HepG2 (cell line): ENCODE measurements at regions not wholly inside any gene's neighbourhood (a gene's known extent, or its start where the extent isn't known, plus 50 kb on each side); places are given as distances from the start of the nearest gene placed in this dataset.

Experiments
- ATAC-seq: fragments of 200-7000 bp; cut with Tn5 transposase; 3 replicates; pipeline ENCODE4 v1.9.1; 2020; ENCODE audit warnings: mild to moderate bottlenecking, moderate library complexity
- BruUV-seq: library from RNA; stranded (reverse); fragments of 400-500 nt; replicated peaks from 2 replicates; lab custom pipeline; 2021; lab: Mats Ljungman, UMichigan
- CTCF ChIA-PET: fragments of 300-600 bp; formaldehyde crosslinking; extraction: SDS; loops from one replicate; lab custom pipeline; 2021; ENCODE audit warnings: low total read pairs, inconsistent platforms, low intra/inter-chr PET ratio; lab: Yijun Ruan, JAX
- POLR2A ChIA-PET: fragments of 350-600 bp; sonication (Branson Sonifier 250); formaldehyde crosslinking; loops from one replicate; lab custom pipeline; 2020; ENCODE audit warnings: antibody characterized with exemption, inconsistent platforms; lab: Yijun Ruan, JAX
- DNase-seq: peaks from one replicate; pipeline ENCODE4 v3.0.0-alpha.2; 2015; ENCODE audit warnings: low spot score
- FAIRE-seq: peaks from 3 replicates; lab custom pipeline; 2011; peaks lifted over from hg19 to GRCh38; lab: Jason Lieb, UNC
- H2AFZ ChIP-seq: one replicate; pipeline ENCODE4 v1.6.1; 2011; ENCODE audit warnings: low read length, inconsistent platforms
- H3K27ac ChIP-seq: fragments of 300-600 bp; 3 replicates; pipeline ENCODE4 v1.8.0; 2011; ENCODE audit warnings: mixed run types, mild to moderate bottlenecking, mixed read lengths, low read length, inconsistent platforms; ENCODE audit not compliant: insufficient read depth; ENCODE audit errors: extremely low read length
- H3K27me3 ChIP-seq, 2 experiments: fragments of 200-600 bp in 1 of 2; 2 replicates in 1 of 2; 3 replicates in 1 of 2; pipeline versions ENCODE4 v1.6.0 to v1.8.0; 2011; ENCODE audit warnings: low read length in 2 of 2, mild to moderate bottlenecking in 2 of 2, moderate library complexity in 2 of 2, inconsistent platforms in 1 of 2; ENCODE audit not compliant: insufficient read depth in 2 of 2, control insufficient read depth in 1 of 2
- H3K36me3 ChIP-seq, 2 experiments: fragments of 200-600 bp in 1 of 2; replicated peaks in 1 of 2; 2 replicates in 1 of 2; 3 replicates in 1 of 2; pipeline versions ENCODE4 v1.5.1 to v1.8.0; 2011; ENCODE audit warnings: low read length in 2 of 2, inconsistent platforms in 1 of 2; ENCODE audit not compliant: insufficient read depth in 2 of 2, control insufficient read depth in 1 of 2
- H3K4me1 ChIP-seq: 2 replicates; pipeline ENCODE4 v1.5.1; 2012; ENCODE audit warnings: low read length, inconsistent platforms; ENCODE audit not compliant: insufficient read depth
- H3K4me2 ChIP-seq: 2 replicates; pipeline ENCODE4 v1.6.0; 2011; ENCODE audit warnings: low read depth, low read length, inconsistent platforms
- H3K4me3 ChIP-seq, 3 experiments: fragments of 200-600 bp in 1 of 3; sonication (generic), shearing (Covaris generic) in 1 of 3; replicated peaks in 1 of 3; 2 replicates each; pipeline ENCODE4 v1.5.1; 2011 to 2016; ENCODE audit warnings: low read length in 3 of 3, inconsistent platforms in 2 of 3, low read depth in 2 of 3, mild to moderate bottlenecking in 2 of 3, control low read depth in 1 of 3, mixed read lengths in 1 of 3; ENCODE audit not compliant: insufficient read depth in 1 of 3
- H3K79me2 ChIP-seq: one replicate; pipeline ENCODE4 v1.6.1; 2011; ENCODE audit warnings: low read length, inconsistent platforms; ENCODE audit not compliant: insufficient read depth
- H3K9ac ChIP-seq: 2 replicates; pipeline ENCODE4 v1.6.0; 2011; ENCODE audit warnings: mild to moderate bottlenecking, low read depth, low read length, inconsistent platforms; ENCODE audit not compliant: insufficient read depth
- H3K9me3 ChIP-seq: 2 replicates; pipeline ENCODE4 v1.5.1; 2012; ENCODE audit warnings: mild to moderate bottlenecking, low read length
- H4K20me1 ChIP-seq: 2 replicates; pipeline ENCODE4 v1.6.0; 2011; ENCODE audit warnings: inconsistent platforms, mild to moderate bottlenecking, low read length, moderate library complexity; ENCODE audit not compliant: insufficient read depth
- FOXO1 ChIP-seq: sonication (generic); formaldehyde crosslinking; IDR thresholded peaks from 2 replicates; pipeline ENCODE4 v1.4.0; 2020; ENCODE audit warnings: missing genetic modification reagents
- MAFK ChIP-seq, 2 experiments: IDR thresholded peaks in 1 of 2; conservative IDR thresholded peaks in 1 of 2; 2 replicates each; pipeline ENCODE4 v1.6.1; 2011; ENCODE audit warnings: improper control_type of control experiment in 2 of 2, low read length in 2 of 2
- MBNL3 ChIP-seq: fragments of 250-450 bp; sonication (Bioruptor Pico); conservative IDR thresholded peaks from 2 replicates; pipeline ENCODE4 v1.8.0; 2022; ENCODE audit warnings: mild to moderate bottlenecking, inconsistent platforms
- NONO ChIP-seq, 2 experiments: fragments of 450-650 bp in 1 of 2; sonication (generic) in 1 of 2; formaldehyde crosslinking in 1 of 2; IDR thresholded peaks in 1 of 2; conservative IDR thresholded peaks in 1 of 2; 2 replicates each; pipeline versions ENCODE4 v1.6.1 to v1.8.0; 2017 to 2022; ENCODE audit warnings: mild to moderate bottlenecking in 1 of 2, missing genetic modification reagents in 1 of 2, moderate library complexity in 1 of 2
- PAWR ChIP-seq: sonication (generic); formaldehyde crosslinking; IDR thresholded peaks from 2 replicates; pipeline ENCODE4 v1.4.0; 2020; ENCODE audit warnings: missing genetic modification reagents, mild to moderate bottlenecking, borderline replicate concordance
- RNF2 ChIP-seq: fragments of 450-650 bp; conservative IDR thresholded peaks from 2 replicates; pipeline ENCODE4 v1.6.1; 2016; ENCODE audit warnings: low read depth
- SAP130 ChIP-seq: IDR thresholded peaks from 2 replicates; pipeline ENCODE4 v1.6.1; 2016; ENCODE audit warnings: low read depth
- SOX6 ChIP-seq, 2 experiments: fragments of 450-650 bp in 1 of 2; sonication (generic) in 1 of 2; formaldehyde crosslinking in 1 of 2; IDR thresholded peaks; 2 replicates each; pipeline versions ENCODE4 v1.4.0 to v1.6.1; 2017 to 2020; ENCODE audit warnings: antibody characterized with exemption in 1 of 2, mild to moderate bottlenecking in 1 of 2, missing genetic modification reagents in 1 of 2
- ZNF326 ChIP-seq: sonication (generic); formaldehyde crosslinking; IDR thresholded peaks from 2 replicates; pipeline ENCODE4 v1.4.0; 2020; ENCODE audit warnings: missing genetic modification reagents, borderline replicate concordance
- ZNF367 ChIP-seq: sonication (generic); formaldehyde crosslinking; IDR thresholded peaks from 2 replicates; pipeline ENCODE4 v1.4.0; 2020; ENCODE audit warnings: missing genetic modification reagents, borderline replicate concordance
- ZNF605 ChIP-seq: sonication (generic); formaldehyde crosslinking; IDR thresholded peaks from 2 replicates; pipeline ENCODE4 v1.8.0; 2022; ENCODE audit warnings: mild to moderate bottlenecking, missing genetic modification reagents
- WGBS: methylation state at CpG from one replicate; pipeline ENCODE4 v1.1.6; 2017; ENCODE audit warnings: low lambda C conversion rate; 5-methylcytosine and 5-hydroxymethylcytosine counted together
- in situ Hi-C: cut with HindIII; loops from 2 replicates; pipeline ENCODE4 v1.10.0; 2017; ENCODE audit warnings: low pct_unique_long_range_greater_than_20kb; ENCODE audit not compliant: extremely low pct_ligation_motif_present
- intact Hi-C: fragments of 100-400 bp; cut with micrococcal nuclease; formaldehyde crosslinking; loops from one replicate; pipeline ENCODE4 v1.10.0; 2022; ENCODE audit not compliant: unreplicated experiment
- TF ChIP-seq, protein P1 (sequence below): sonication (generic); formaldehyde crosslinking; IDR thresholded peaks from 2 replicates; pipeline ENCODE4 v1.5.0; 2020; ENCODE audit warnings: missing genetic modification reagents, mild to moderate bottlenecking, borderline replicate concordance
- TF ChIP-seq, protein P2 (sequence below): IDR thresholded peaks from 2 replicates; pipeline ENCODE4 v1.6.1; 2016; ENCODE audit warnings: low read depth, missing genetic modification reagents, missing compliant biosample characterization

DNA sequence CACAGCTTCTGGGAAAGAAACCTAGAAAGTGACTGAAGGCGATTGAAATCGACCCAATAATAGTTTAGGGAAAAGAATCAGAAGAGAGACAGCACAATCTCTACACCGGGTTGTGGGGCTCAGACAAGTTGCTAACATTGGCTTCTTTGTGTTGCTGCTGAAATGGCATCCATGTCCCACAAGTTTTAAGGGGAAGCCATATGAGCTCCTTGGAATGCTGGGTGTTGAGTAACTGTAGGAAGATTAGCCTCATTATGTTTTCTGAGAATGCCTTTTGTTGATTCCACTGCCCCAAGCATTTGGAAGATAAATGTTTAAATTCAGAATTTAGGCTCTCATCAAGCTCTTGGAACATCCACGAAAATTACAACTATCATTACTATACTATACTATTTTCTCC is 73.4 kb upstream of the NEUROD1 start:
- Histone ChIP-seq H3K27ac (no peak overlapping the region), H3K4me3 (no peak overlapping the region), H2AFZ (no peak overlapping the region), H3K79me2 (no peaks in the 10 kb centered on the region), H3K27me3 (no peaks in the 10 kb centered on the region; a peak in 2 of 5 replicates), H3K36me3 (no peaks in the 10 kb centered on the region), H4K20me1 (no peaks in the 10 kb centered on the region), H3K9me3 (no peaks in the 10 kb centered on the region), H3K4me2 (no peak overlapping the region), H3K4me1 (peaks cover 24% of the 10 kb centered on the region), H3K9ac (no peak overlapping the region)
- DNase-seq (no peak), ATAC-seq (no peak), FAIRE-seq (no peak)
- BruUV-seq = no TSS peak
- intact Hi-C loops (no loop called here), in situ Hi-C loops (loop anchor here (5.0 kb wide), 1 partner anchor 139 kb away; the partner anchor contains the start of gene ITPRID2)
- 48% methylated on average over 4 of the region's 4 CpGs for WGBS
- POLR2A ChIA-PET = no interaction called here
- CTCF ChIA-PET = no interaction called here
- no peak for TF ChIP-seq FOXO1
- TF ChIP-seq MAFK (conservative IDR thresholded peaks at IDR 0.05 in 1 of 2, IDR thresholded peaks at IDR 0.05 in 1 of 2; ENCODE audit: low read length in 2 of 2) = no peak
- no peak for TF ChIP-seq NONO (IDR thresholded peaks at IDR 0.05)
- no peak for TF ChIP-seq NONO (CRISPR knock-in tag; conservative IDR thresholded peaks at IDR 0.05)
- TF ChIP-seq, protein P1, sequence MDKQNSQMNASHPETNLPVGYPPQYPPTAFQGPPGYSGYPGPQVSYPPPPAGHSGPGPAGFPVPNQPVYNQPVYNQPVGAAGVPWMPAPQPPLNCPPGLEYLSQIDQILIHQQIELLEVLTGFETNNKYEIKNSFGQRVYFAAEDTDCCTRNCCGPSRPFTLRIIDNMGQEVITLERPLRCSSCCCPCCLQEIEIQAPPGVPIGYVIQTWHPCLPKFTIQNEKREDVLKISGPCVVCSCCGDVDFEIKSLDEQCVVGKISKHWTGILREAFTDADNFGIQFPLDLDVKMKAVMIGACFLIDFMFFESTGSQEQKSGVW (CRISPR knock-in tag) = no peak
- TF ChIP-seq MBNL3 (CRISPR knock-in tag) = no peak
- no peak for TF ChIP-seq RNF2
- no peak for TF ChIP-seq ZNF326 (CRISPR knock-in tag)
- TF ChIP-seq ZNF605 (CRISPR knock-in tag) = no peak
- TF ChIP-seq PAWR = no peak
- TF ChIP-seq ZNF367 = no peak
- TF ChIP-seq SAP130 (CRISPR knock-in tag) = no peak
- TF ChIP-seq SOX6 (IDR thresholded peaks at IDR 0.05) = no peak
- no peak for TF ChIP-seq SOX6 (CRISPR knock-in tag; IDR thresholded peaks at IDR 0.05)
- TF ChIP-seq, protein P2, sequence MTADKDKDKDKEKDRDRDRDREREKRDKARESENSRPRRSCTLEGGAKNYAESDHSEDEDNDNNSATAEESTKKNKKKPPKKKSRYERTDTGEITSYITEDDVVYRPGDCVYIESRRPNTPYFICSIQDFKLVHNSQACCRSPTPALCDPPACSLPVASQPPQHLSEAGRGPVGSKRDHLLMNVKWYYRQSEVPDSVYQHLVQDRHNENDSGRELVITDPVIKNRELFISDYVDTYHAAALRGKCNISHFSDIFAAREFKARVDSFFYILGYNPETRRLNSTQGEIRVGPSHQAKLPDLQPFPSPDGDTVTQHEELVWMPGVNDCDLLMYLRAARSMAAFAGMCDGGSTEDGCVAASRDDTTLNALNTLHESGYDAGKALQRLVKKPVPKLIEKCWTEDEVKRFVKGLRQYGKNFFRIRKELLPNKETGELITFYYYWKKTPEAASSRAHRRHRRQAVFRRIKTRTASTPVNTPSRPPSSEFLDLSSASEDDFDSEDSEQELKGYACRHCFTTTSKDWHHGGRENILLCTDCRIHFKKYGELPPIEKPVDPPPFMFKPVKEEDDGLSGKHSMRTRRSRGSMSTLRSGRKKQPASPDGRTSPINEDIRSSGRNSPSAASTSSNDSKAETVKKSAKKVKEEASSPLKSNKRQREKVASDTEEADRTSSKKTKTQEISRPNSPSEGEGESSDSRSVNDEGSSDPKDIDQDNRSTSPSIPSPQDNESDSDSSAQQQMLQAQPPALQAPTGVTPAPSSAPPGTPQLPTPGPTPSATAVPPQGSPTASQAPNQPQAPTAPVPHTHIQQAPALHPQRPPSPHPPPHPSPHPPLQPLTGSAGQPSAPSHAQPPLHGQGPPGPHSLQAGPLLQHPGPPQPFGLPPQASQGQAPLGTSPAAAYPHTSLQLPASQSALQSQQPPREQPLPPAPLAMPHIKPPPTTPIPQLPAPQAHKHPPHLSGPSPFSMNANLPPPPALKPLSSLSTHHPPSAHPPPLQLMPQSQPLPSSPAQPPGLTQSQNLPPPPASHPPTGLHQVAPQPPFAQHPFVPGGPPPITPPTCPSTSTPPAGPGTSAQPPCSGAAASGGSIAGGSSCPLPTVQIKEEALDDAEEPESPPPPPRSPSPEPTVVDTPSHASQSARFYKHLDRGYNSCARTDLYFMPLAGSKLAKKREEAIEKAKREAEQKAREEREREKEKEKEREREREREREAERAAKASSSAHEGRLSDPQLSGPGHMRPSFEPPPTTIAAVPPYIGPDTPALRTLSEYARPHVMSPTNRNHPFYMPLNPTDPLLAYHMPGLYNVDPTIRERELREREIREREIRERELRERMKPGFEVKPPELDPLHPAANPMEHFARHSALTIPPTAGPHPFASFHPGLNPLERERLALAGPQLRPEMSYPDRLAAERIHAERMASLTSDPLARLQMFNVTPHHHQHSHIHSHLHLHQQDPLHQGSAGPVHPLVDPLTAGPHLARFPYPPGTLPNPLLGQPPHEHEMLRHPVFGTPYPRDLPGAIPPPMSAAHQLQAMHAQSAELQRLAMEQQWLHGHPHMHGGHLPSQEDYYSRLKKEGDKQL (CRISPR knock-in tag) = no peak
